EL (cell line): ENCODE measurements at regions not wholly inside any gene's neighbourhood (a gene's known extent, or its start where the extent isn't known, plus 50 kb on each side); places are given as distances from the start of the nearest gene placed in this dataset.
"Not testable (repeated sequence)": the region's sequence is repeated elsewhere in the genome, so short reads cannot be mapped to it uniquely, and the experiment has no call there.

Source experiments
- DNase-seq: peaks from one replicate; pipeline ENCODE4 v3.0.0-alpha.2; 2016

DNA sequence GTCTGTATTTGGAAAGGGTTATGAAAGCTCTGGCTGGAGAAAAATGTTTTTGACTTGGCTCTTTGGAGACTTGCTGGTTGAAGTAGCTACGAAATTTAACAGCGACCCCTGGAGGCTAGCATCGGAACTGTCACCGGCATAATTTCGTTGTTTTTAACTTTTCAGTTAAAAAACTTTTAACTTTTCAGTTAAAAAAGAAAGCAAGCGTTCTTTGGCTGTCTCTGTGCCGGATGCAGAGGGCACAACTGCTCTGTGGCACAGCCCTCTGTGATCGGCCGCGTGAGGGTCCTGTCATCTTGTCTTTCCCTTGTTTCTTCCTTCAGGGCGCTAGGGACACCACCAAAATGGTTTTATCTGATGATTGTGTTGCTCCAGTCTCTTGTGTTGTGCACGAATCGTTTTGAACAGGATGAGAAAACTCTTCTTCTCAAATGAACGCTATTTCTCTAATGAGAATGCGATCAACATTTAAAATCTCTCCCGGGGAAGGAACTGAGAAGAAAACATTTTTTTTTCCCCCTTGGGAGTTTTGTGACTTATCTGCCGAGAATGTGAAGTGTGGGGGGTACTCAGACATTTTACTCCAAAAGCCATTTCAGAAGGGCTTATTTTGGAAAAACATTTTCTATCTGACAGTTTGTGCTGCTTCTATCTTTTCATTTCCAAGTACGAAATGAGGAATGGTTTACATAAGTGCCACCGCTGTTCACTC, 57.1 kb downstream of the ADCYAP1 start:
- peak; percentile 30 for DNase-seq

DNA sequence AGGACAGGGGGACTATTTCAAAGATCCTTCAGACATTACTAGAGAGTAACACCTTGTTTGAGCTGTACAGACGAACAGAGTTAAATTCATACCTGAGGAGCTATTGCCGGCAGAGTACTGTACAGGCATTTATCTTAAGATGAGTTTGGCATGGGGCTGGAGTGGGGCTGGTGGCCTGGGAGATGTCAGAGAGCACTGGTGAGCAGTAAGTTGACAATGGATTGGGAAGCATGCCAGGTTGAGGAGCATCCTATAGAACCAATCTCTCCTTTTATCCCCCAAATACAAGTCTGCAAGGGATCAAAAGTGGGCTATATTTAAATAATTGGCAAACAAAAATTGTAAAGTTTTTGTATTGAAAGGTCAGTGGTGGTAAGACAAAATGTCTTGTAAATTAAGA, 58.6 kb downstream of the ADCYAP1 start:
- no peak for DNase-seq

DNA sequence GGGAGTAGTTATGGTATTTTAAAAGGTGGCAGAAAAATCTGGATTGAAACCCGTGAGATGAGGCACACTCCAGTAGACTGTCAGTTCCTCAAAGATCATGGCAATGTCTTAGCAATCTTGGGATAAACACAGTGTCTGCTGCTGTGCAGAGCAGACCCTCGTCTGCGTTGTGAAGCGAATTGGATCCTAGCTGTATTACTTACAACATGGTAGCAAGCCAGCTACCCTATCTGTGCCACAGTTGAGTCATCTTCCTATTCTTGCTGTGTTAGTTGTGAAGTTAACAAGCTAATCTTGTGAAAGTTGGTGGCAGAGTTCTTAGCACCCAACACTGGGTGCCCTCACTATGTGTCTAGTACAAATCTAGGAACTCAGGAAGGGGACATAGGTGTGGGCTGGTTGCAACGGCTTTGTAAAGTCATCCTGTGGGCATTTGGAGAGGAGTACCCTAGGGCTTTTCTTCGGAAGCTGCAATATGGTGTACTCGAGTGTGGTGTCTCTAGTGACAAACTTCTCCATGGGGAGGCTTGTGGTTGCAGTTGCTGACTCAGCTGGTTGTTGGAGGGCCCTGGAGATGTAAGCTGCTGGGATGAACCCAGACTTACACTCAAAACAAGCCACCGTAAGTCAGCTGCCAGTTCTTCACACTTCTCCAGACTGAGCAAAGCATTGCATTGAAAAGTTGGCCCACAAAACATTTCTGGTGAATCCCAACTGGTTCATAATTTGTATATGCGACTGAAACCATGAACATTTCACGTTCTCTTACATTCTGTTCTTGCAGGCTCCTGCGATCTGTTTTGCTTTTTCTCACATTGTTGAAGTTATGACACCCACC, 61.5 kb downstream of the ADCYAP1 start:
- DNase-seq = no peak

DNA sequence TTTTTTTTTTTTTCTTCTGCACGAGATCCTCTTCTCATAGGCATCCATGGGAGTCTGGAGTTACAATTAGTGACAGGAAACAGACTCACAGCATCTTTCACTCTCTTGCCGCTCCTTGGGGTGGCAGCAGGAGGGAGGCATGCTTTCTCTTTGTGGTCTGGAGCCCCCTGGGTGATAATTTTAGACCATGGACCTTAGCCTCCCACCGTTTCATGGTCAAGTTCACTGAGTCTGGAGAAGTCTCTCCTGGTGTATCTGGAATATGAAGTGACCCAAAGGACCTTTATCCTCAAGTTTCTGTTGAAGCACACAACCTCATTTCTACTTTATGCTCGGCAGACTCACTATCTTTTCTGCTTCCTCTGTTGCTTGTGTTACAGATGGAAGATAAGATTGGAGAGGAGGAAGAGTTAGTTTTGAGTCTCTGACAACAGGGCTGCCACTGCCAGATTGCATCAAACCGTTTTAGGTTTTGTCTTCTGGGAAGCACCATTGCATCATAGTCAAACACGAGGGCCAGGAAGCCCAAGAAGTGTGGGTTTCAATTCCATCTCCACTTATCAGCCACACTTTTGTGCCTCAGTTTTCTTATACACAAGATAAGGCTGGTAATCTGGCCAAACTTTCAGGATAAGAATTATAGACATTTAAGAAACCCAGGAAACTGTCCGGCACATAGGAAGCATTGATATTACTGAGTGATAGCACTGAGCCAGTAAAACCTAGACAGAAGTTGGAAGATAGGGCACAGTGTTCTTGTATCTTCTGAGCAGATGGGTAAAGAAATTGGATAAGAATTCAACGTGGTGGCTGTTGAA, 62.3 kb downstream of the ADCYAP1 start:
- DNase-seq = no peak

- DNase-seq = not testable (repeated sequence)
Observed at GRCh38 chr18:968910-969309, 64.2 kb downstream of the ADCYAP1 start.

DNA sequence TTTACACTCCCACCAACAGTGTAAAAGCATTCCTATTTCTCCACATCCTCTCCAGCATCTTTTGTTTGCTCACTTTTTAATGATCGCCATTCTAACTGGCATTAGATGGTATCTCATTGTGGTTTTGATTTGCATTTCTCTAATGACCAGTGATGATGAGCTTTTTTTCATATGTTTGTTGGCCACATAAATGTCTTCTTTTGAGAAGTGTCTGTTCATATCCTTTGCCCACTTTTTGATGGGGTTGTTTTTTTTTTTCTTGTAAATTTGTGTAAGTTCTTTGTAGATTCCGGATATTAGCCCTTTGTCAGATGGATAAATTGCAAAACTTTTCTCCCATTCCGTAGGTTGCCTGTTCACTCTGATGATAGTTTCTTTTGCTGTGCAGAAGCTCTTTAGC, 64.6 kb downstream of the ADCYAP1 start:
- not testable (repeated sequence) for DNase-seq

DNA sequence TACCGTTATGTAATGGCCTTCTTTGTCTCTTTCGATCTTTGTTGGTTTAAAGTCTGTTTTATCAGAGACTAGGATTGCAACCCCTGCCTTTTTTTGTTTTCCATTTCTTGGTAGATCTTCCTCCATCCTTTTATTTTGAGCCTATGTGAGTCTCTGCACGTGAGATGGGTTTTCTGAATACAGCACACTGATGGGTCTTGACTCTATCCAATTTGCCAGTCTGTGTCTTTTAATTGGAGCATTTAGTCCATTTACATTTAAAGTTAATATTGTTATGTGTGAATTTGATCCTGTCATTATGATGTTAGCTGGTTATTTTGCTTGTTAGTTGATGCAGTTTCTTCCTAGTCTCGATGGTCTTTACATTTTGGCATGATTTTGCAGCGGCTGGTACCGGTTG, 69.9 kb downstream of the ADCYAP1 start:
- DNase-seq = not testable (repeated sequence)

- DNase-seq = not testable (repeated sequence)
Observed at GRCh38 chr18:976393-977128, 71.9 kb downstream of the ADCYAP1 start.

GRCh38 chr18:977327-977726, 72.7 kb downstream of the ADCYAP1 start:
- not testable (repeated sequence) for DNase-seq

- DNase-seq = not testable (repeated sequence)
Observed at GRCh38 chr18:977732-978131, 73.1 kb downstream of the ADCYAP1 start.

- peak; percentile 22 for DNase-seq
Observed at GRCh38 chr18:980586-980985, 75.9 kb downstream of the ADCYAP1 start.

GRCh38 chr18:984004-984403, 79.3 kb downstream of the ADCYAP1 start:
- DNase-seq = no peak

- DNase-seq = no peak
Observed at GRCh38 chr18:985212-985661, 80.6 kb downstream of the ADCYAP1 start.

- no peak for DNase-seq
Observed at GRCh38 chr18:986051-986450, 81.4 kb downstream of the ADCYAP1 start.

- no peak for DNase-seq
Observed at GRCh38 chr18:986552-986951, 81.9 kb downstream of the ADCYAP1 start.

GRCh38 chr18:987325-988186, 82.9 kb downstream of the ADCYAP1 start:
- peak; percentile 45 for DNase-seq

DNA sequence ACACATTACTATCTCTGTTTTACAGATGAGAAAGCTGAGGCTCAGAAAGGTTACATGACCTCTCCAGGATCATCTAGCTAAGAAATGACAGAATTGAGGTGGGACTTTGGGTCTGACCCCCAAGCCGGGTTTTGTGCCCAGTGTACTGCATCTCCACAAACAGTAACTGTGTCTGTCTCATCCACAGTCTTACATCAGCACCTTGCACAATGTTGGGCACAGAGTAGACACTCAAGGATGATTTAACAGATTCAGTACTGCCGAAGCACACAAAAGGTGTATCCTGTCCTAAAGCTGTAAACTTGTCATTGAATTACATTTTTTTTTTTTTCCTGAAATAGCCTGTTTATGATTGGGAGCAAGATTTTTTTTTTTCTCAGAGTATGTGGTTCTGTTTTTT, 84.8 kb downstream of the ADCYAP1 start:
- no peak for DNase-seq

GRCh38 chr18:990197-990596, 85.5 kb downstream of the ADCYAP1 start:
- DNase-seq = no peak

- DNase-seq = no peak
Observed at GRCh38 chr18:991441-991840, 86.8 kb downstream of the ADCYAP1 start.

- no peak for DNase-seq
Observed at GRCh38 chr18:993560-993959, 88.9 kb downstream of the ADCYAP1 start.

DNA sequence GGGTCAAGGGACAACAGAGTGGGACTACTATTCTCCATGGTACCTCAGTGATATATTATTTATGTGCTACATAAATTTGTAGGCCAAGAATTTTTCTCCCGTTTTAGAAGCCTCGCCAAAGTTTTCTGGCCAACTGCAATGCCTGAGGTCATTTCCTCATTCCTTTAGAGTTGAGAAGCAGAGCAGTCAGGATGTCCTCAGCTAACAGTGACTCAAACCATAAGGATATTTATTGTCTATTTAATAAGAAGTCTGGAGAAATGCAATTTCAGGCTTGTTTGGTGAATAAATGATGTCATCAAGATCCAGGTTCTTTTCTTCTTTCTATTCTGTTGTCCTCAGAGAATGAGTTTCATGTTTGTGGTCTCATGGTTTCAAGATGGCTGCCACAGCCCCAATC, 91.0 kb downstream of the ADCYAP1 start:
- DNase-seq = peak; percentile 81

DNA sequence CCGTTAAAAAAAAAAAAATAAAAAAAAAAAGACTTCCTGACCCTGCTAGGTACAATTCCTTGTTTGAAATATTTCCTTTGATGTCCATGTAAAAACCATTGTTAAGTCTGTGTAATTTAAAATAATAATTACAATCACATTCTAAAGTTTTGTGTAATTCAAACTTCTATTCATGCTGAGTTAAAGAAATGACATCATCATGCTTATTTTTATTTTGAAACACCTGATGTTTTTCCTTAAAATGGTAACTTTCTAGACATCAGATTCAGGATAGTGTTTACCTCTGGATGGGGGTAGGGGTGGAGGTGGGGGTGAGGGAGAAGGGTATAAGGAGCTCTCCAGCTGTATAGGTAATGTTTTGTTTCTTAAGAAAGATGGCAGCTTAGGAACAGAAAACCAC, 92.8 kb downstream of the ADCYAP1 start:
- DNase-seq = no peak
